Neural progenitor cell (in vitro differentiated cells): ENCODE measurements at regions not wholly inside any gene's neighbourhood (a gene's known extent, or its start where the extent isn't known, plus 50 kb on each side); places are given as distances from the start of the nearest gene placed in this dataset.

Source experiments
- DNase-seq: peaks from one replicate; pipeline ENCODE4 v3.0.0-alpha.2; 2016; ENCODE audit warnings: low spot score
- H2AFZ ChIP-seq: fragments of 200-600 bp; sonication (generic); replicated peaks from 2 replicates; pipeline ENCODE4 v1.6.1; 2016; ENCODE audit warnings: antibody characterized with exemption
- H3F3A ChIP-seq: fragments of 200-600 bp; sonication (generic); 2 replicates; pipeline ENCODE4 v1.6.1; 2016; ENCODE audit warnings: antibody characterized with exemption, low read depth
- H3K27ac ChIP-seq: fragments of 200-600 bp; sonication (generic); 2 replicates; pipeline ENCODE4 v1.5.1; 2016; ENCODE audit warnings: mild to moderate bottlenecking
- H3K27me3 ChIP-seq: fragments of 200-600 bp; sonication (generic); 2 replicates; pipeline ENCODE4 v1.6.1; 2016; ENCODE audit warnings: mild to moderate bottlenecking, moderate library complexity
- H3K36me3 ChIP-seq: fragments of 200-600 bp; sonication (generic); 2 replicates; pipeline ENCODE4 v1.5.1; 2016
- H3K4me1 ChIP-seq: fragments of 200-600 bp; sonication (generic); 2 replicates; pipeline ENCODE4 v1.6.1; 2016; ENCODE audit warnings: mixed run types
- H3K4me2 ChIP-seq: fragments of 200-600 bp; sonication (generic); 2 replicates; pipeline ENCODE4 v1.6.1; 2016
- H3K4me3 ChIP-seq: fragments of 200-600 bp; sonication (generic); 2 replicates; pipeline ENCODE4 v1.5.1; 2016
- H3K79me2 ChIP-seq: fragments of 200-600 bp; sonication (generic); 2 replicates; pipeline ENCODE4 v1.6.1; 2016; ENCODE audit warnings: low read depth
- H3K9ac ChIP-seq: fragments of 200-600 bp; sonication (generic); 2 replicates; pipeline ENCODE4 v1.6.1; 2016
- H3K9me3 ChIP-seq: fragments of 200-600 bp; sonication (generic); 2 replicates; pipeline ENCODE4 v1.5.1; 2016; ENCODE audit warnings: low read depth
- H4K20me1 ChIP-seq: fragments of 200-600 bp; sonication (generic); 2 replicates; pipeline ENCODE4 v1.6.1; 2016; ENCODE audit warnings: low read depth
- H3K27ac Mint-ChIP-seq: 3 replicates; pipeline ENCODE4 v1.8.0; 2021; ENCODE audit warnings: mixed read lengths
- H3K27me3 Mint-ChIP-seq: 2 replicates; pipeline ENCODE4 v1.8.0; 2022; ENCODE audit warnings: low read depth, mild to moderate bottlenecking, inconsistent platforms, moderate library complexity, mixed read lengths; ENCODE audit not compliant: insufficient read depth
- H3K36me3 Mint-ChIP-seq: 3 replicates; pipeline ENCODE4 v1.8.0; 2021; ENCODE audit warnings: mixed read lengths
- H3K4me1 Mint-ChIP-seq: 3 replicates; pipeline ENCODE4 v1.8.0; 2021; ENCODE audit warnings: mixed read lengths
- H3K4me3 Mint-ChIP-seq: 3 replicates; pipeline ENCODE4 v1.8.0; 2021; ENCODE audit warnings: mild to moderate bottlenecking, moderate library complexity, mixed read lengths
- H3K9me3 Mint-ChIP-seq: 3 replicates; pipeline ENCODE4 v1.8.0; 2020; ENCODE audit warnings: mixed read lengths
- CTCF ChIP-seq: fragments of 200-600 bp; sonication (generic); IDR thresholded peaks from 2 replicates; pipeline ENCODE4 v1.5.1; 2017; ENCODE audit warnings: antibody characterized with exemption, mild to moderate bottlenecking
- EZH2 ChIP-seq: fragments of 200-600 bp; sonication (generic); IDR thresholded peaks from 2 replicates; pipeline ENCODE4 v1.6.1; 2017; ENCODE audit warnings: antibody characterized with exemption, mild to moderate bottlenecking, moderate library complexity
- EZH2phosphoT487 ChIP-seq: fragments of 200-600 bp; sonication (generic); IDR thresholded peaks from 2 replicates; pipeline ENCODE4 v1.6.1; 2017; ENCODE audit warnings: antibody characterized with exemption

DNA sequence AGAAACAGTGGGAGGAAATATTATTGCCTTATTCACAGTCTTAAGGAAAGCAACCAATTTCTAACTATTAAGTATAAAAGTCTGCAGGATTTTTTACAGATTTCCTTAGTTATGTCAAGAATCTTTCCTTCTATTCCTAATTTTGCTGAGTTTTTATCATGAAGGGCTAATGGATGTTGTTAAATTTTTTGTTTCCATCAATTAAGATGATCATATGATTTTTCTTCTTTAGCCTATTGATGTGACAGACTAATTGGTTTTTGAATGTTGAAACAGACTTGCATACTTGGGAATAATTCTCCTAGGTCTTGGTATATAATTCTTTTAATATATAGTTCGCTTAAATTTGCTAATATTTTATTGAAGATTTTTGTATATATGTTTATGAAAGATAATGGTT is 569.1 kb upstream of the KCND2 start:
- Histone ChIP-seq H4K20me1 (no peaks in the 10 kb centered on the region), H3K27me3 (no peaks in the 10 kb centered on the region), H3K4me1 (no peaks in the 10 kb centered on the region), H3K4me3 (no peak overlapping the region), H3K27ac (no peak overlapping the region), H3K9ac (no peak overlapping the region), H3K36me3 (no peaks in the 10 kb centered on the region), H3K4me2 (no peak overlapping the region), H2AFZ (no peak overlapping the region), H3K79me2 (no peaks in the 10 kb centered on the region), H3F3A (no peaks in the 10 kb centered on the region), H3K9me3 (no peaks in the 10 kb centered on the region)
- H3K4me1 Mint-ChIP-seq: no peaks in the 10 kb centered on the region
- H3K9me3 Mint-ChIP-seq: peaks cover 5% of the 10 kb centered on the region
- DNase-seq: no peak
- TF ChIP-seq EZH2phosphoT487 (no peak), CTCF (no peak), EZH2 (no peak)
- H3K36me3 Mint-ChIP-seq: no peaks in the 10 kb centered on the region
- no peak overlapping the region for H3K27ac Mint-ChIP-seq
- H3K27me3 Mint-ChIP-seq: no peaks in the 10 kb centered on the region
- no peak overlapping the region for H3K4me3 Mint-ChIP-seq

- Histone ChIP-seq H3F3A (no peaks in the 10 kb centered on the region), H3K9me3 (no peaks in the 10 kb centered on the region), H3K4me2 (no peak overlapping the region), H3K36me3 (no peaks in the 10 kb centered on the region), H3K27me3 (no peaks in the 10 kb centered on the region), H4K20me1 (no peaks in the 10 kb centered on the region), H2AFZ (no peak overlapping the region), H3K4me3 (no peak overlapping the region), H3K27ac (no peak overlapping the region), H3K79me2 (no peaks in the 10 kb centered on the region), H3K4me1 (no peaks in the 10 kb centered on the region), H3K9ac (no peak overlapping the region)
- no peak overlapping the region for H3K4me3 Mint-ChIP-seq
- peaks cover 5% of the 10 kb centered on the region for H3K9me3 Mint-ChIP-seq
- H3K36me3 Mint-ChIP-seq: no peaks in the 10 kb centered on the region
- TF ChIP-seq CTCF (no peak), EZH2phosphoT487 (no peak), EZH2 (no peak)
- no peaks in the 10 kb centered on the region for H3K4me1 Mint-ChIP-seq
- no peak for DNase-seq
- H3K27ac Mint-ChIP-seq: no peak overlapping the region
- H3K27me3 Mint-ChIP-seq: no peaks in the 10 kb centered on the region
Observed at GRCh38 chr7:119706608-119707007, 566.4 kb upstream of the KCND2 start.

DNA sequence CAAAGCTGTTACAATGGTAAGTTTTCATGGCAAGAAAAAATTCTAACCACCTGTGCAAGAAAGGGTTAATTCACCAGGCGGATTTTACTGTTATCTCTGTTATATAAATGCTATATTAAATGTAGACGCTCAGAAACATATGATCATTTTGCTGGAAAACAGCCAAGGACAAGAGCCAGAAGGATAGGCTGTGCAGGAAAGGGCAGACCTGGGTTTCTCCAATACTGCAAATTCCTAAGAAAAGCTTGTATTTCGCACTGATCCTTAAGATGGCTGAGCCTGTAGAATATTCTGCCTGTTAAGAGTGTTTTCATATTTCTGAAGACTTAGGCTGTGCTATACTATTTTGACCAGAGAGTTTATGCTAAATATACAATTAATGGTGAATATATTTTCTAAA is 564.1 kb upstream of the KCND2 start:
- H3K4me1 Mint-ChIP-seq: no peaks in the 10 kb centered on the region
- H3K27ac ChIP-seq: no peak overlapping the region
- H3K4me3 Mint-ChIP-seq: no peak overlapping the region
- no peaks in the 10 kb centered on the region for H3K9me3 ChIP-seq
- H3K36me3 Mint-ChIP-seq: no peaks in the 10 kb centered on the region
- no peak overlapping the region for H3K9ac ChIP-seq
- H3K27me3 ChIP-seq: no peaks in the 10 kb centered on the region
- no peaks in the 10 kb centered on the region for H3K27me3 Mint-ChIP-seq
- no peaks in the 10 kb centered on the region for H3K79me2 ChIP-seq
- no peaks in the 10 kb centered on the region for H4K20me1 ChIP-seq
- no peaks in the 10 kb centered on the region for H3K4me1 ChIP-seq
- H3K9me3 Mint-ChIP-seq: peaks cover 3% of the 10 kb centered on the region
- no peak for TF ChIP-seq CTCF
- TF ChIP-seq EZH2phosphoT487: no peak
- TF ChIP-seq EZH2: no peak
- no peak for DNase-seq
- H2AFZ ChIP-seq: no peak overlapping the region
- H3K4me3 ChIP-seq: no peak overlapping the region
- H3K27ac Mint-ChIP-seq: no peak overlapping the region
- no peaks in the 10 kb centered on the region for H3K36me3 ChIP-seq
- H3F3A ChIP-seq: no peaks in the 10 kb centered on the region
- no peak overlapping the region for H3K4me2 ChIP-seq

GRCh38 chr7:119711104-119711503 is 561.9 kb upstream of the KCND2 start:
- H4K20me1 ChIP-seq: no peaks in the 10 kb centered on the region
- H3K4me1 Mint-ChIP-seq: no peaks in the 10 kb centered on the region
- no peak overlapping the region for H3K9ac ChIP-seq
- H3K4me1 ChIP-seq: no peaks in the 10 kb centered on the region
- no peaks in the 10 kb centered on the region for H3K27me3 Mint-ChIP-seq
- H3F3A ChIP-seq: no peaks in the 10 kb centered on the region
- no peaks in the 10 kb centered on the region for H3K79me2 ChIP-seq
- H3K9me3 ChIP-seq: no peaks in the 10 kb centered on the region
- no peak overlapping the region for H3K4me3 Mint-ChIP-seq
- no peak overlapping the region for H3K4me3 ChIP-seq
- no peaks in the 10 kb centered on the region for H3K36me3 ChIP-seq
- H3K9me3 Mint-ChIP-seq: peaks cover 2% of the 10 kb centered on the region
- no peak for DNase-seq
- no peak overlapping the region for H3K27ac ChIP-seq
- H2AFZ ChIP-seq: no peak overlapping the region
- no peaks in the 10 kb centered on the region for H3K36me3 Mint-ChIP-seq
- no peaks in the 10 kb centered on the region for H3K27me3 ChIP-seq
- no peak overlapping the region for H3K27ac Mint-ChIP-seq
- no peak overlapping the region for H3K4me2 ChIP-seq
- TF ChIP-seq CTCF (no peak), EZH2 (no peak), EZH2phosphoT487 (no peak)
